NB4 (cell line): ENCODE measurements at regions not wholly inside any gene's neighbourhood (a gene's known extent, or its start where the extent isn't known, plus 50 kb on each side); places are given as distances from the start of the nearest gene placed in this dataset.

ENCODE experiments used
- CTCF ChIP-seq: IDR thresholded peaks from one replicate; pipeline ENCODE4 v1.5.1; 2012; ENCODE audit warnings: low read depth, low read length
- MAX ChIP-seq: IDR thresholded peaks from 2 replicates; pipeline ENCODE4 v1.6.1; 2011; ENCODE audit warnings: low read depth, low read length
- MYC ChIP-seq: IDR thresholded peaks from 2 replicates; pipeline ENCODE4 v1.6.1; 2011; ENCODE audit warnings: low read depth, low read length
- POLR2A ChIP-seq: IDR thresholded peaks from 2 replicates; pipeline ENCODE4 v1.6.1; 2011; ENCODE audit warnings: mild to moderate bottlenecking; ENCODE audit not compliant: insufficient read length; ENCODE audit errors: extremely low read depth

- TF ChIP-seq CTCF (no peak), MAX (no peak), POLR2A (no peak), MYC (no peak)
Observed at GRCh38 chr19:30692879-30693503, 320.8 kb downstream of the ZNF536 start.
